NCI-H1092 treated with DMSO at 0.1 percent for 48 hours (cell line): ENCODE measurements at regions not wholly inside any gene's neighbourhood (a gene's known extent, or its start where the extent isn't known, plus 50 kb on each side); places are given as distances from the start of the nearest gene placed in this dataset.

ENCODE experiments used
- DNase-seq: peaks from one replicate; lab custom pipeline; 2025; lab: John Stamatoyannopoulos, UW

DNA sequence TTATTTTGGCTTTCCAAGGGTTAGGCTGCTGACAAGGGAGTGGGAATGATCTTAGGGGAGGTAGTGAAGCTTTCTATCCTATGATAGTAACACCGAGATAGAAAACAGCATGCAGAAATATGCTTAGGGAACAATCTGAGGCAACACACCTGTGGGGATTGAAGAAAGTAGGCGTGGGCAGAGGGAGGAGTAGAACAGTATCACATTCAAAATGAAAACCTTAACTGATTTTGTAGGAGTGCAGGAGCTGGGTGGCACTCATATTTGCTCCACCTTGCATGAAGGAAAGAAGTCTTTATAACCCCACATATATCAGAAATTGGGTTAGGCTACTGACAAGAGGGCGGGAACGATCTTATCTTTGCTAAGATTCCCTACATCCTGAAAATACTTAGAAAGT, 762.2 kb upstream of the CNTNAP5 start:
- no peak for DNase-seq

DNA sequence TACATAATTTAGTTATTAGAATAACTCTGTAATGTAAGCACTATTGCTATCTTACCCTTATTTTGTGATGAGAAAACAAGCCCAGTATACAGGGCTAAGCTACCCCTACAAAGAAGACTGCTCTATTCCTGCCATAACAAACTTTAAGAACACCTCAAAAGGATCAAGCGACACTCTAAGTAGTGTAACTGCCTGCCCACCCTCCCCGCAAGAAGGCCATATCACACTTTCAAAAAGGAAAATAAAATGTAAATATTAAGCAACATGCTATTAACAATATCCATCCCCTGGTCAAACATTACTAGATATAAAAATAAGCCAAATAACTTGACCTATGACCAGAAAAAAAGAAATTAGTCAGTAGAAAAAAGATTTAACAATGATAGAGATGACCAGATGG, 741.7 kb upstream of the CNTNAP5 start:
- no peak for DNase-seq

DNA sequence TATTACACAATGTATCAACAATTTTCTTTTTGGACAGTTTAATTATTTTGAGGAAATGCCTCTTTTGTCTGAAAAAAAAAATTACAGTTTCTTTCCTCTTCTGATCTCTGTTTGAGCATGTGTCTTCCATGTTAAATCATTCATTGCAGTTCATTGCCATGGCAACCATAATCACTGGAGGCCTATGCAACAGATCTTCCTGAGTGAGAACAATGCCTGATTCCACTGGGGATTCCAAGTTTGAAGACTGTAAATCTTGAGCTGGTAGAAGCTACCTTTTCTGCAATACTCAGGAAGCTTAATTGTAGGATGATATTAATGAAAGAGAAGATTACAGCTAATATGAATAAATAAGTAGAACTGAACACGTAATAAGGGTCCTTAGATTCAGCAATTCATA, 721.4 kb upstream of the CNTNAP5 start:
- DNase-seq: no peak
